OCI-LY1 (cell line): ENCODE measurements at regions not wholly inside any gene's neighbourhood (a gene's known extent, or its start where the extent isn't known, plus 50 kb on each side); places are given as distances from the start of the nearest gene placed in this dataset.

Source experiments
- H2AFZ ChIP-seq: fragments of 200-600 bp; sonication (generic), shearing (Covaris generic); 2 replicates; pipeline ENCODE4 v1.6.0; 2014; ENCODE audit warnings: antibody characterized with exemption, mild to moderate bottlenecking, low read length
- H3F3A ChIP-seq: fragments of 200-600 bp; sonication (generic), shearing (Covaris generic); 2 replicates; pipeline ENCODE4 v1.6.0; 2014; ENCODE audit warnings: mild to moderate bottlenecking, antibody characterized with exemption, low read length, moderate library complexity; ENCODE audit not compliant: insufficient read depth
- H3K27ac ChIP-seq: fragments of 200-600 bp; sonication (generic); 2 replicates; pipeline ENCODE4 v1.5.1; 2014; ENCODE audit warnings: low read length, mixed run types, mild to moderate bottlenecking, low read depth; ENCODE audit not compliant: poor library complexity, severe bottlenecking
- H3K27me3 ChIP-seq: fragments of 200-600 bp; sonication (generic); 2 replicates; pipeline ENCODE4 v1.6.0; 2014; ENCODE audit warnings: antibody characterized with exemption, mild to moderate bottlenecking, low read length, moderate library complexity; ENCODE audit not compliant: insufficient read depth
- H3K36me3 ChIP-seq: fragments of 200-600 bp; sonication (generic); 2 replicates; pipeline ENCODE4 v1.6.1; 2014; ENCODE audit warnings: mild to moderate bottlenecking, antibody characterized with exemption, low read length, moderate library complexity, mixed read lengths; ENCODE audit not compliant: insufficient read depth
- H3K4me1 ChIP-seq: fragments of 200-600 bp; sonication (generic); 2 replicates; pipeline ENCODE4 v1.5.1; 2014; ENCODE audit warnings: mild to moderate bottlenecking, low read length, moderate library complexity; ENCODE audit not compliant: insufficient read depth, severe bottlenecking
- H3K4me2 ChIP-seq: fragments of 200-600 bp; sonication (generic), shearing (Covaris generic); 2 replicates; pipeline ENCODE4 v1.6.1; 2014; ENCODE audit warnings: low read length
- H3K4me3 ChIP-seq: fragments of 200-600 bp; sonication (generic); 2 replicates; pipeline ENCODE4 v1.5.1; 2014; ENCODE audit warnings: low read length, low read depth, mild to moderate bottlenecking, mixed read lengths; ENCODE audit not compliant: poor library complexity, severe bottlenecking
- H3K79me2 ChIP-seq: fragments of 200-600 bp; shearing (Covaris generic); 2 replicates; pipeline ENCODE4 v1.6.1; 2016; ENCODE audit warnings: mixed run types, low read length, mixed read lengths; ENCODE audit not compliant: insufficient read depth
- H3K9ac ChIP-seq: fragments of 200-600 bp; sonication (generic), shearing (Covaris generic); 2 replicates; pipeline ENCODE4 v1.6.1; 2014; ENCODE audit warnings: mild to moderate bottlenecking, low read length, mixed read lengths
- H3K9me2 ChIP-seq: fragments of 200-600 bp; sonication (generic), shearing (Covaris generic); 2 replicates; pipeline ENCODE4 v1.6.1; 2014; ENCODE audit warnings: low read depth, mild to moderate bottlenecking, low read length, mixed read lengths
- H3K9me3 ChIP-seq: fragments of 200-600 bp; shearing (Covaris generic); 2 replicates; pipeline ENCODE4 v1.6.1; 2014; ENCODE audit warnings: low read length, mixed read lengths
- H4K20me1 ChIP-seq: fragments of 200-600 bp; sonication (generic), shearing (Covaris generic); 2 replicates; pipeline ENCODE4 v1.6.0; 2016; ENCODE audit warnings: mild to moderate bottlenecking, low read length; ENCODE audit not compliant: insufficient read depth
- CTCF ChIP-seq: fragments of 200-600 bp; sonication (generic), shearing (Covaris generic); IDR thresholded peaks from 2 replicates; pipeline ENCODE4 v1.5.1; 2017; ENCODE audit warnings: mild to moderate bottlenecking, antibody characterized with exemption, low read length, moderate library complexity, mixed read lengths
- EZH2 ChIP-seq: fragments of 200-600 bp; sonication (generic), shearing (Covaris generic); IDR thresholded peaks from 2 replicates; pipeline ENCODE4 v1.8.0; 2017; ENCODE audit warnings: borderline replicate concordance, mixed run types, mild to moderate bottlenecking, antibody characterized with exemption, low read length, moderate library complexity, mixed read lengths

GRCh38 chr2:34239511-34239910, 640.4 kb upstream of the FAM98A start:
- H3K4me3 ChIP-seq: no peak overlapping the region
- H3K27ac ChIP-seq: no peak overlapping the region
- H3F3A ChIP-seq: no peaks in the 10 kb centered on the region
- H3K79me2 ChIP-seq: no peaks in the 10 kb centered on the region
- no peak overlapping the region for H3K9ac ChIP-seq
- no peaks in the 10 kb centered on the region for H3K27me3 ChIP-seq
- no peak overlapping the region for H2AFZ ChIP-seq
- H3K9me2 ChIP-seq: no peaks in the 10 kb centered on the region
- no peaks in the 10 kb centered on the region for H3K36me3 ChIP-seq
- H3K9me3 ChIP-seq: no peaks in the 10 kb centered on the region
- H4K20me1 ChIP-seq: no peaks in the 10 kb centered on the region
- no peak for TF ChIP-seq CTCF
- TF ChIP-seq EZH2: no peak
- H3K4me1 ChIP-seq: no peaks in the 10 kb centered on the region
- no peak overlapping the region for H3K4me2 ChIP-seq

- Histone ChIP-seq H3K9ac (no peak overlapping the region), H3K27me3 (no peaks in the 10 kb centered on the region), H3K9me2 (no peaks in the 10 kb centered on the region), H3K79me2 (no peaks in the 10 kb centered on the region), H3K9me3 (no peaks in the 10 kb centered on the region), H3K4me1 (no peaks in the 10 kb centered on the region), H3F3A (no peaks in the 10 kb centered on the region), H3K27ac (no peak overlapping the region), H2AFZ (no peak overlapping the region), H3K4me2 (no peak overlapping the region), H3K4me3 (no peak overlapping the region), H3K36me3 (no peaks in the 10 kb centered on the region), H4K20me1 (no peaks in the 10 kb centered on the region)
- TF ChIP-seq CTCF: no peak
- no peak for TF ChIP-seq EZH2
Measured at GRCh38 chr2:34234823-34235222, 635.7 kb upstream of the FAM98A start.

- H3K4me3 ChIP-seq: no peak overlapping the region
- no peaks in the 10 kb centered on the region for H3K9me3 ChIP-seq
- H3K36me3 ChIP-seq: no peaks in the 10 kb centered on the region
- H3K27me3 ChIP-seq: no peaks in the 10 kb centered on the region
- H3K4me2 ChIP-seq: no peak overlapping the region
- no peak overlapping the region for H3K27ac ChIP-seq
- no peaks in the 10 kb centered on the region for H3K79me2 ChIP-seq
- no peaks in the 10 kb centered on the region for H3K4me1 ChIP-seq
- no peak for TF ChIP-seq EZH2
- TF ChIP-seq CTCF: no peak
- H3K9ac ChIP-seq: no peak overlapping the region
- H3K9me2 ChIP-seq: no peaks in the 10 kb centered on the region
- H4K20me1 ChIP-seq: no peaks in the 10 kb centered on the region
- H3F3A ChIP-seq: no peaks in the 10 kb centered on the region
- H2AFZ ChIP-seq: no peak overlapping the region
Measured at GRCh38 chr2:34229998-34230397, 630.9 kb upstream of the FAM98A start.
